Stromal cell of bone marrow (primary cell): ENCODE measurements at regions not wholly inside any gene's neighbourhood (a gene's known extent, or its start where the extent isn't known, plus 50 kb on each side); places are given as distances from the start of the nearest gene placed in this dataset.
"Not testable (repeated sequence)": the region's sequence is repeated elsewhere in the genome, so short reads cannot be mapped to it uniquely, and the experiment has no call there.

Experiments used
- DNase-seq: peaks from one replicate; pipeline ENCODE4 v3.0.0-alpha.2; 2012; ENCODE audit warnings: low read depth

DNA sequence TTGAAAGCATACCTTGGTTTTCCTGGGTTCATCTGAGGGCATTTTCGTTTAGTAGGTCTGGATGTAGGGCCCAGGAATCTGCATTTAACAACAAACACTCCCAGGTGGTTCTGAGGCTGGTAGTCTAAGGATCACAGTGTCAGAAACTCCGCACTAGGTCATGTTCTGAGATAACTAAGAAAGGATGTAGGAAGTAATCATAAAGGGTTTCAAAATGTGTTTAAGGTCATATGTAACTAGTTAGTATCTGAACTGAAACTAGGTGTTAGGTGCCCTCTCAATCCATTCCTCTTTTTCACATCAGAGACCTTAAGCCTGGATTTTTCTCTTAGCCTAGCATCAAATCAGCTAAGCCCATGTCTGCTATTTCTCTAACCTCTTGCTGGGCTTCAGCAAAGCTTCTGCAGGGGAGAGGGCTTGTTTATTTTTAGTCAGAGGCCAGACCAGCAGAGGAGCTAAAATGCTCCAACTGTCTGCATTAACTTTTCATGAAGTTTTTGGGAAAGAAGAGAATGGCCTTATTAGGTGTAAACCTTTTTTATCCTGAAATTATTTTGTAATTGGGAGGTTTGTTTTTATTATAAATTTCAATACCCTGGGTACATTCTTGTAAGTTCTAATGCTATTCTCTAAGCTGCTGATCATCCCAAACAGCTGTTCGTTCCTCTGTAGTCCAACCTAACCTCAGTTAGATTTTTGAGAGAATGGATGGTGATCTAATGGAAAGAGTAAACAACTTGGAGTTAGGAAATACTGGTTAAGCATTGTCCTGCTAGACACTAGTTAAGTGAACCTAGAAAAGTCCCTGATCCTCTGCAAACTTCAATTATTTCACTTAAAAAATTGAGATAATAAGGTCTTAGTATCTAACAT lies 262.8 kb upstream of the RFC3 start:
- no peak for DNase-seq

DNA sequence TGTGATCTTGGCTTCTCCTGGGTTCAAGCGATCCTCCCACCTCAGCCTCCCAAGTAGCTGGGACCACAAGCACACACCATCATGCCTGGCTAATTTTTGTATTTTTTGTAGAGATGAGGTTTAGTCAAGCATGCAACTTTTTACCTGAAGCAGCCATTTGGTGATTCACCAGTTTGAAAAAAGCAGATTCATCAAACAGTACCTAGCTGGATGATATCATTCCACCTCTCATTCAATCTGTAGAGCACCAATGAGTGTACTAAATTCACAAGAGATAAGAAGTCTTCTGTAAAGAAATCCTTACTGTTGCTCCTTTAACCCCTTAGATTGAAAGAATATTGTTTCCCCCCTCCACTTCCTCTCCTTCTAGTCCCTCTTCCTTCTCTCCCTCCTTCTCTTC lies 261.1 kb upstream of the RFC3 start:
- no peak for DNase-seq

DNA sequence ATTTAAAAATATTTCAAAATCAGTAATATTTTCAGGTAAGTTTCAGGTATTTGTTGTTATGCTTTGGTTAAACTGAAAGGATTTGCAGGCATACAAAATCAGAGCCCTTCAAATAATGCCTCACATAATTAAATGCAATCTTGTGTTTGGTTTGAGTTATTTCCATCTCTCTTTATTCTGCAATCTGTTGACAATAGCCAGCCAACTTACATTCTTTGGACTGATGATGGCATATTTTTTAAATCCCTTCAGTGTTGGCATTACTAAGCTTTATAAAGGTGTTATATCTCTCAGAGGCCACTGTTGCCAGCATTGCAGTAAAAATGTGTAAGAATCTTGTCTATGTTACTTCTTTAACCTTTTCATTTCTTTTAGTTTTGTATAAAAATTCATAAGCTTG lies 257.2 kb upstream of the RFC3 start:
- DNase-seq, result no peak

DNA sequence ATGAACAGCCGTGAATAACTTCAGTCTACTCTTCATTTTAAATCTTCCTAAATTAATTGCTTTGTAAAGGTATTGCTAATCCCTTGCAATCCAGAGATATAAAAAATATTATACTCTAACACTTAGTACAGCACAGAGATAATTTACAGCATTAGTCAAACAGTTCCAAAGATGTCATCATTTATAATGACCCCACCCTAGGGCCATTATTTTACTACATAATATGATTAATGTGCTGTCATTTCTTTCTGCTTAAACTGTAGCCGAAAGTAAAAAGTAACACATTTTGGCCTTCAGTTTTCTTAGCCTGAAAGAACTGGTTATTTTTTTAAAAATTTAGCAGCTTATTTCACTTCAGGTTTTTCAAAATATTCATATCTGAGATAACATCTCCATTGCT lies 256.3 kb upstream of the RFC3 start:
- DNase-seq, result no peak

DNA sequence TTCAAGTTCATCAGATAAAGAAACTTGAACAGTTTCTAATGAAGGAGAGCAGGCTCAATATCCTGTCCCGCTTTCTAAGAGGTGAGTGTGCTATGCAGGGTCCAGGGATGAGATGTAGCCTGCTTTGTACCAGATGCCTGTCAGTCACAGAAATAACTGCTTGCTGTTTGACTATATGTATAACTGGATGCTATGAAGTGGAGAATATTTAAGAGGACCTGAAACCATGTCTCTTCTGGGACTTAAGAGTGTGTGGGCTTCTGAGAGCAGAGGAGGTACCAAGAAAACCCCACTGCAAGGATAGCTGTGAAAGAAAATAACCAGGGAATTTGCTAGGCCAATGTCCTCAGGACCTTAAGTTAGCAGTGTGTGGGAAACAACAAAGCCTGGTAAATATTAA lies 246.3 kb upstream of the RFC3 start:
- DNase-seq, result no peak

DNA sequence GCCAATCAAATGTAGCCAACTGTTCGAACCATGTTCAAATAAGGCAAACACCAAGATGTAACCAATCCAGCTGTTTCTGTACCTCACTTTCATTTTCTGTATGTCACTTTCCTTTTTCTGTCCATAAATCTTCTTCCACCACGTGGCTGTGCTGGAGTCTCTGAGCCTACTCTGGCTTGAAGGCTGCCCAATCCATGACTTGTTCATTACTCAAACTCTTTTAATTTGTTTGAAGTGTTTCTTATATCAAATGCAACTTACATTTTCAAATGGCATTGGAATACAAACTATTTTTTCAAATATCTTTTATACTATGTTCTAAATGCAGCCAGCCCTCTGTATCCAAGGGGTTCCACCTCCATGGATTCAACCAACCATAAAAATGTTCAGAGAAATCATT lies 245.6 kb upstream of the RFC3 start:
- DNase-seq, result not testable (repeated sequence)

DNA sequence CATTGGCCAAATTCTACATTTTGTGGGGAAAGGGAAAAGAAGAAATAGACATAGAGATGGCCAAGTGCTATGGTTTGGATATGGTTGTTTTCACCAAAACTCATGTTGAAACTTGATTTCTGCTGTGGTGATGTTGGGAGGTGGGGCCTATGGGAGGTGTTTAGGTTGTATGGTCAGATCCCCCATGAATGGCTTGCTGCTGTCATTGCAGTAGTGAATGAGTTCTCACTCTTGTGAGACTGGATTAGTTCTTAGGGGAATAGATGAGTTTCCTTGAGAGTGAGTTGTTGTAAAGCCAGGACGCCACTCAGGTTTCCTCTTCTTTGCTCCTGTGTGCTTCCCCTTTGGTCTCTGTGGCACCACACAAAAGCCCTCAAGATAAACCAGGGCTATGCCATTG lies 242.6 kb upstream of the RFC3 start:
- DNase-seq, result no peak

DNA sequence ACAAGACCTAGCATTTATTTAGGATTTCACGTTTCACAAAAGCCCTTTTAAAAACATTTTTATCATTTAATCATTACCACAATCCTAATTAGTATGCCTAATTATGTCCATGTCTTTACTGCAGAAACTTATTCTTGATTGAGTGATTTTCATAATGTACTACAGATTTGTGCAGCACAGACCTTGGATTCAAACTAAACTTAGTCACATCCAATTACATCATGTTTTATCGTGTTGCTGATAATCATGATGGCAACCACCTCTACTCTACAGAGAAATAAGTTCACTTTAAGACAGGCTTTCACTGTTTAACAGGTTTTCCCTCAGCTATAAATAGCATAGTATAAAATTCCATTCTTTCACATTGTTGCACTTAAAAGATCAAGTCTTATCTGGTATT lies 240.9 kb upstream of the RFC3 start:
- no peak for DNase-seq

DNA sequence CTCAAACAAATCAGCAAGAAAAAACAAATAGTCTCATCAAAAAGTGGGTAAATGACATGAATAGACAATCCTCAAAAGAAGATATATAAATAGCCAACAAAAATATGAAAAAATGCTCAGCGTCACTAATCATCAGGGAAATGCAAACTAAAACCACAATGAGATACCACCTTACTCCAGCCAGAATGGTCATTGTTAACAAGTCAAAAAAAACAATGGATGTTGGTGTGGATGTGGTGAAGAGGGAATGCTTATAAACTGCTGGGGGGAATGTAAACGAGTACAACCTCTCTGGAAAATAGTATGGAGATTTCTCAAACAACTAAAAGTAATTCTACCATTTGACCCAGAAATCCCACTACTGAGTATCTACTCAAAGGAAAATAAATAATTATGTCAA lies 239.2 kb upstream of the RFC3 start:
- DNase-seq, result no peak

DNA sequence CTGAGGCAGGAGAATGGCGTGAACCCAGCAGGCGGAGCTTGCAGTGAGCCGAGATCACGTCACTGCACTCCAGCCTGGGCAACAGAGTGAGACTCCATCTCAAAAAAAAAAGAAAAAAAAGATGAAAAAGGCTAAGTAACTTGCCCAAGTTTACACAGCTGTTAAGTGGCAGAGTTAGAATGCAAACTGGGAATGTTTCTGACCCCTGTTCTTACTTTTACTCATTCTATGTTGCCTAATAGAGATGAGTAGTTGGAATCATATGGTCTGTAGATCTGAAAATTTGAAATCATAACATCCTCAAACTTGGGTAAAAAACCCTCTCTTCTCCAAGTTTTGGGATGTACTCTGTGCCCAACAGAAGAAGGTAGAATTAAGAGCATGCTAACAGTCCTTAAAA lies 235.8 kb upstream of the RFC3 start:
- DNase-seq, result peak; percentile 7

DNA sequence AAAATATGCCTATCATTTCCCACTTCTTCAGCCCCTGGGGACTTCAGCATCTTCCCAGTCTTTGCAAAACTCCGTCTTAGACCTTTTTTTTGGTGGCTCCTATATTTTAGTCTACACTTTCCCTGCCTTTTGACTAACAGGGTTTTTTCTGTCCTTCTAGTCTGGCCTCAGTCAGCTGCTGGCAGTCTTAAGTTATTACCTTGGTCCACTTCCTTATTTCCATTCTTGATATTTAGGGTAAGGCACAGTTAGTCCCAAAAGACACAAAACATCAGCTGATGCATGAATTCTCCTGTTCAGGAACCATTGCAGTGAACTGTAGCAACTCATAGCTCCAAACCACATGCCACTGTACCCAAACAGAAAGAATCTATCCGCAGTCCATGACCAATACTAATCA lies 234.6 kb upstream of the RFC3 start:
- no peak for DNase-seq

DNA sequence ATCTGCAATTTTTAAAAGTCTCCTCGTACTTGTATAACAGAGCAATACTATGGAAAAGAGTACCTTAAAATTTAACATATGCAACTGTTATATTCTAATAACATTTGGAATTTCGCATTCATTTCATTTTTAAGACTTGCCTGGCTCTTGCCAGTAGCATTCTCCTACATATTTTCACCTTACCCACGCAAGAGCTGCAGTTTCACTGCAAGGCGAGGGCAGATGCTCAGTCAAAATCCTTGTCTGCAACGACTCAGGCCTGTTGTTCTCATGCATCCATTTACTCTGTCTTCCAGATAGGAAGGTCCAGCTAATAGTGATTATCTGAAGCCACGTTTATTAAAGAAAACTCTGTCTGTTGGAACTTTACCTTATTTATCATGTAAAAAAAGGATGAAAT lies 227.0 kb upstream of the RFC3 start:
- DNase-seq, result no peak

DNA sequence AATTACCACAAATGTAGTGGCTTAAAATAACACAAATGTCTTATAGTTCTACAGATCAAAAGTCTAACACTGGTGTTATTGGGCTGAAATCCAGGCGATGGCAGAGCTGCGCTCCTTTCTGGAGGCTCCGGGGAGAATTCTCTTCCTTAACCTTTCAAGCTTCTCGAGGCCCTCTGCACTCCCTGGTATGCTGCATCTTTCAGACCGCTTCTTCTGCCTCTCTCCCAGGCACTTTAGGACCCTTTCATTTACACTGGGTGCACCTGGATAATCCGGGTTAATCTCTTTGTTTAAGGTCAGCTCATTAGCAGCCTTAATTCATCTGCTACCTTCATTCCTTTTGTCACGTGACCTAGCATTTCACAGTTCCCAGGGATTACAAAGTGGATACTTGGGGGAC lies 211.3 kb upstream of the RFC3 start:
- no peak for DNase-seq

DNA sequence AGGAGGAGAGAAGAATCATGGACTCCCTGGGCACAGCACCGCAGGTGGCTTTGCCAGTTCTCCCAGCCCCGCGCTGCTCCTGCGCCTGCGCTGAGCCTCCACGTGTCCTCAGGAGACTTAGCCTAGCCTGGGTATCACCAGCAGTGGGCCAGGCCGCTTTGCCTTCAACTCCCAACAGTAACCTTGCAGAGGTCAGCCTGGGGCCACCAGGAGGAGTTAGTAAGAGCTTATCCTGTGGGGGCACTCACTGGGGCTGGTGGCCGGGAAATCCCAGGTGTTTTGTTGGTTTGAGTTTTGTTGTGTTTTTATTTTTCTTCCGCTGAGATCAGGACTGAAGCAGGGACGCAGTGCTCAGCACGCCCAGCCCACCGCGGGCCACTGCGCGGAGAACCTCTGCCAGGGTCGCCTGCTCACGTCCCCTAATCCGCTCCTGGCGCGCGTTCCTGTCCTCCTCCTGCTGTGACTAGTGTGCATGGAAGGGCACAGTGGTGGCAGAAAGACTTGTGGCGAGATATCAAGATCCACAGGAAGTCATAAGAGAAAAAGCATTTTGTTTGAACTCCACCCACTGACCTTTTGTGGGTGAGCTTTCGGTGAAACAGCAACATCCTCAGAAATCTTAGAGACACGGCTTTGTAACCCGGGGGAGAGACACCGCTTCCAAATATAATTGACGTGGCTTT lies 207.4 kb upstream of the RFC3 start:
- no peak for DNase-seq

DNA sequence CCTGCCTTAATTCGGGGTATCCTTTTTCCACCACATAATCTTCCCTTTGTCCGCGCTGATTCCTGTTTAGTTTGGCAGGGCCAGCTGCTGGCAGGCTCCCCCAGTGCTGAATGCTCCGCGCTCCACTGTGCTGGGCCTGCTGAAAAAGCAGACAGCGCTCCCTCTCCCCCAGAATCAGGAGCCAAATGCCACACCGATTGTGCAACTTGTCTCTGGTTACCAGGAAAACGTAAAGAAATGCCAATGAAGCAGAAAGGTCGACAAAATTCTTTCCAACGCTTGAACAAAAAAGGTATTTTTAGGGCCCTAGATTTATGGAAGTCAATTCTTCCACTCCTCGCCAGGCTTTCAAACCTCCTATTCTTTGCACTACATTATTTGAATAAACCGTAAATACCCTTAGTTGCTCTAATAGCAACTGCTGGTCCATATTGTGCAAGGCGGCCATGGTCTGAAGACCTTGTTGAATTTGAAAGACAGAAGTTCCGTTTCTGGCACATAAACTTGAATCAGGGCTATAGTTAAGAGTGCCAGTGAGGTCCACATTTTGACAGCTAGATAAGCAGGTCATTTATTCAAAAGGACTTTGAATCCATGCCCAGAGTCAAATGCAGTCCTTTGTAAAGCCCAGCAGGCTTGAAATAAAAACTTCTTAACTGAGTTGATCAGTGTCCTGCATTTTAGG lies 206.7 kb upstream of the RFC3 start:
- peak; percentile 54 for DNase-seq

DNA sequence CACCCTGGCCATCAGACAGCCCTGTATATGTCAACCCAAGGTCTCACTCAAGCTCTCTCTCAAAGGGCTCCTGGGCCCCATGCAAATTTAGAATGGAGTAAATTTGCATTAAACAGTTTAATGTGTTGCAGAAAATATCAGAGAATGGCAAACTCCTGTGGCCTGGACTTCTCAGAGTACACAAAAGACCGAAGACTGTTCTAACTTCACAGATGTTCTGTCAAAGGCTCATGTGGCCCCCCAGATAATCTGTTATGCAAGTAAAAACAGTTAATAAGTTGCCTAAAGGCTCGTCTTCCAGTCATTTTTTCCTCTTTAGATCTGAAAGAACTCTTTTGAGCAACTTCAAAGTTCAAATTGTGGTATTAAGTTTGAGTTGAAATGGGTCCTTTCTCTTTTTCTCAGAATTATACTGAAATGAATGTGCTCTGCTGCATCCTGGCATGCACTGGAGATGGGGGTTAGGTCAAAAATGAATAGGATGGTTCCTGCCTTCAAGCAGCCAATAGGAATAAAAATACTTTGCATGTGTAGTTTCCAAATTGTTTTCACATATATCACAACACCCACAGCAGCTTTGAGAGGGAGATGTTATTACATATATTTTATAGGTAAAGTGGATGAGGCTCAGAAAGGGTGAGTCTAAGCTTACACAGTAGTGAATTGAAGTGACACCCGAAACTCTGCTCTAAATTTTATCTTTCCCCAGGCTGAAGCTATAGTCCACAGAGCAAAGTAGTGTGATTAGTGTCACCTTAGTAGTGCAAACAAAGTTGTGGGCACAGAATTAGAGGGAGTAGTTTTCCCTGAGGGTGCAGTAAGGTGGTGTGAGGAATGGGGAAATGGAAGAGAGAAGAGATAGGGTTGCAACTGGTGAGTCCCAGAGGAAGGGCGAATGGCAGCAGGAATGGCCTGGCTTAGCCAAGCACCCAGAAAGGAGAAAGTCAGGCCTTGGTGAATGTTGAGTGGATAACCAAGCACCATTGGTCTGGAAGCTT lies 205.0 kb upstream of the RFC3 start:
- DNase-seq, result no peak

DNA sequence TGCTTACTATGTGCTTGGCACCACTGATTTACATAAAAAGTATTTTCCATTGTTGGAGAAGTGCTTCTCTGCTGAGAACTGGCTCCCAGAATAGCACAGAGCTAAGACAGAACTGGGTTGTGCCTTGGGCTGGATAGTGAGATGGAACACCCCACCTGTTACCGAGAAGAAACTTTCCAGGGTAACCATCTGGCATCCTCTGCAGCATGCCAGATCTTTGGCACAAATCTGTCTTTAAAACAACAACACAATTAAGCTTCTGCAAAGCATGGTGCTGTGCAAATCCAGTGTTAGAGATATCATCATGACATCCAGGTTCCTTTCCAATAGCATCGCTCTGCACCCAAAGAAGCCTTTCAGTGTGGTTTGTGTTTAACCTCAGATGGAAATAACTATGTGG lies 202.5 kb upstream of the RFC3 start:
- DNase-seq, result no peak

DNA sequence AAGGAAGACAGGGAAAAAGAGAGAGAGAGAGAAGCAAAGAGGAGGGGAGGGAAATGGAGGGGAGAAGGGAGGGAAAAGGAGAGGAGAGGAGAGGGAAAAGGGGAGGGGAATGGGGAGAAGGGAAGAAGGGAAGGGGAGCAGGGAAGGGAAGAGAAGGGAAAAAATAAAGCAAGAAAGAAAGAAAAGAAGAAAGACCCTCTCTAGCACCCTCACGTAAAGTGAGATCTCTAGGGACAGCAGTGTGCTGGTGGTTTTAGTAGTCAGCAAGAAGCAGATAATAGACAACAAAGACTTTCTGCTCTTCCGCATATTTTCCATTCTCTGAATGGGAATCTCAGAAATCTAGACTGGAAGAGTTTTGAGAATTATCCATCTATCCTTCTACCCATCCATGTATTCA lies 201.8 kb upstream of the RFC3 start:
- no peak for DNase-seq

DNA sequence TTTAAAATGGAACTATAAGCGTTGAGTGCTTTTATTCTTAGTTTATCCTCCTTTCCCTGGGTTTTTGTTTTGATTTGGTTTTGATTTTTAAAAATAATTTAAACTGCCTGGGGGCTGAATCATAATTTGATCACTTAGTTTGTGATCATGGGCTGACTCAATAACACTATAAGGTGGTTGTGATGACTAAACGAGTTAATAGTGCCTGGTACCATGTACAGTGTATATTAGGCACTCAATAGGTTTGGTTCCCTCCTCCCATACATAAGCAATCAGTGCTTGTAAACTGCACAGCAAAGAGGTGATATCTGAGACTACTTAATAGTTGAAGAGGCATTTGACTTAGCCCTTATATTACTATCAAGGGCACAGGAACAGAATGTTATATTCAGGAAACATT lies 200.9 kb upstream of the RFC3 start:
- DNase-seq, result no peak

DNA sequence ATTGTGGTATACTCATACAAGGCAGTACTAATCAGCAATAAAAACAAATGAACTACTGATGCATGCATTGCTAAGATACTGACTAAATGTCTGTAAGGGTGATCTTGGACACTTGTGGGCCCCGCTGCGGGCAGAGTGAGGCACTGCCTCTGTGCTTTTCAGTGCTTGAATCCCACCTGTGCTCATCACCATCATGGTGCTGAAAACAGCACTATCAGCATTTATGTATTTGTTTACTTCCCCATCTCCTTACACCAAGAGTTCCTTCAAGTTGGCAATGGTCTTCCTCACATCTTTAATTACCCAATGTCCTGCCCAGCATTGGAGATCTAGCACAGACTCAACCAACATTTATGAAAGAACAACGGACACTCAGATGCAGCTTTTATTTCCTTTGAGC lies 193.7 kb upstream of the RFC3 start:
- DNase-seq, result no peak

DNA sequence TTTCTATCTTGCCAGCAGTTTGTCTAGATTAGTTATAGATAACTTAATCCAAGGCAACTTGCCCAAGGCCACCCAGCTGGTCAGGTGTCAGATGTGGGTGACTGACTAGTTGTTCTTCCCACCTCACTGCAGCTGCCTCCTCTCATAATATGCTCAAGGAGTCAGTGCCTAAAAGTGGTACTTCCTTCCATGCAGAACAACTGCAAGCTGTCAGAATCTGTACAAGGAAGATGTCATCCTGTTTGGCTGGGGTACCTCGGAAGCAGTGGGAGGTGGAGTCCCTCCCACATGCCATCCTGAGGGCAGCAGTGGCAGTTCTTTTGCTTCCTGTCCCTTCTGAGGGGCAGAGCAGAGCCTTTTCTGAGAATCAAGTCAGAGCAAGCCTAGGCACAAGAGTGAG lies 193.2 kb upstream of the RFC3 start:
- no peak for DNase-seq

DNA sequence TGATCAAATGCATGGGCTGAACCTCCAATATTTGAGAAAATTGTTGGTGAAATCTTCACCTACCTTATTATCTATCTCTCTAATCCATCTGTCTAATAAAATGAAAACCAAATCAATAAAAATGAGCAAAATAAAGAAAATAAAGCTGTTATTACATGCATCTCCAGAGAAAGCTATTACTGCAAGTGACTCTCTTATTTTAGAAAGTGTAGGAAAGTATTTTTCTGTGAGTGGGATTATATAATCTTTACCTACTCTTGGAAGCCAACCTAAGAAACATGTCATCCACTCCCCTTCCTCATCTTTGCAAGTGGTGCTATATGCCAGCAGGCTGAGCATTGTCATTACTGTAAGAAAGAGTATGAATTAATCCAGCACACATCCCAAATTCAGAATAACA lies 191.5 kb upstream of the RFC3 start:
- no peak for DNase-seq
